Loucy (cell line): ENCODE measurements at regions not wholly inside any gene's neighbourhood (a gene's known extent, or its start where the extent isn't known, plus 50 kb on each side); places are given as distances from the start of the nearest gene placed in this dataset.

Experiments
- EZH2phosphoT487 ChIP-seq: fragments of 200-600 bp; IDR thresholded peaks from 2 replicates; pipeline ENCODE4 v1.6.1; 2018; ENCODE audit warnings: antibody characterized with exemption, mild to moderate bottlenecking, moderate library complexity, borderline replicate concordance
- TF ChIP-seq, protein P1 (sequence below): fragments of 200-600 bp; sonication (generic); conservative IDR thresholded peaks from 2 replicates; pipeline ENCODE4 v1.5.1; 2014; ENCODE audit warnings: mild to moderate bottlenecking, antibody characterized with exemption, low read length

DNA sequence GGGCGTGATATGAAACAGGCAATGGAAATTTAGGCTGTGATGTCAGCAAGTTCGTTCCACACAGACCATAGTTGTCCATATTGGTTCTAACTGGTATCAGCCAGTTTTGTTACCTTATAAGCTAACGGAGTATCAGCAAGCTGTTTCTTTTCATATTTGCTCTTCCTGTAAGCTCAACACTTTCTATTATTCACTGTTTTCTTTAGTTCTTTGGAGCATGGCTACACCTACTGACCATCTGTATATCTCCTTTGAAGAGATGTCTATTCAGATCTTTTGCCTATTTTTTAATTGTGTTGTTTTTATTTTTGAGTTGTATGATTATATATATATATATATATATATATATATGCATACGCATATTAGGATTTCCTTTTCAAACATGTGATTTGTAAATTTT is 1057.2 kb upstream of the CDH10 start:
- TF ChIP-seq, protein P1, sequence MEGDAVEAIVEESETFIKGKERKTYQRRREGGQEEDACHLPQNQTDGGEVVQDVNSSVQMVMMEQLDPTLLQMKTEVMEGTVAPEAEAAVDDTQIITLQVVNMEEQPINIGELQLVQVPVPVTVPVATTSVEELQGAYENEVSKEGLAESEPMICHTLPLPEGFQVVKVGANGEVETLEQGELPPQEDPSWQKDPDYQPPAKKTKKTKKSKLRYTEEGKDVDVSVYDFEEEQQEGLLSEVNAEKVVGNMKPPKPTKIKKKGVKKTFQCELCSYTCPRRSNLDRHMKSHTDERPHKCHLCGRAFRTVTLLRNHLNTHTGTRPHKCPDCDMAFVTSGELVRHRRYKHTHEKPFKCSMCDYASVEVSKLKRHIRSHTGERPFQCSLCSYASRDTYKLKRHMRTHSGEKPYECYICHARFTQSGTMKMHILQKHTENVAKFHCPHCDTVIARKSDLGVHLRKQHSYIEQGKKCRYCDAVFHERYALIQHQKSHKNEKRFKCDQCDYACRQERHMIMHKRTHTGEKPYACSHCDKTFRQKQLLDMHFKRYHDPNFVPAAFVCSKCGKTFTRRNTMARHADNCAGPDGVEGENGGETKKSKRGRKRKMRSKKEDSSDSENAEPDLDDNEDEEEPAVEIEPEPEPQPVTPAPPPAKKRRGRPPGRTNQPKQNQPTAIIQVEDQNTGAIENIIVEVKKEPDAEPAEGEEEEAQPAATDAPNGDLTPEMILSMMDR = no peak
- no peak for TF ChIP-seq EZH2phosphoT487
